Mesodermal cell (in vitro differentiated cells): ENCODE measurements at regions not wholly inside any gene's neighbourhood (a gene's known extent, or its start where the extent isn't known, plus 50 kb on each side); places are given as distances from the start of the nearest gene placed in this dataset.

ENCODE experiments used
- H3K27ac ChIP-seq: 2 replicates; pipeline ENCODE4 v1.7.0; 2013; ENCODE audit warnings: mild to moderate bottlenecking, low read depth, low read length, moderate library complexity; ENCODE audit not compliant: severe bottlenecking
- H3K36me3 ChIP-seq: 2 replicates; pipeline ENCODE4 v1.7.1; 2013; ENCODE audit warnings: mild to moderate bottlenecking, low read length, moderate library complexity; ENCODE audit not compliant: control insufficient read depth, insufficient read depth
- H3K4me1 ChIP-seq: one replicate; pipeline ENCODE4 v1.7.1; 2013; ENCODE audit warnings: mild to moderate bottlenecking, low read length; ENCODE audit not compliant: insufficient read depth, control insufficient read depth, poor library complexity, severe bottlenecking
- H3K4me3 ChIP-seq: 2 replicates; pipeline ENCODE4 v1.7.0; 2013; ENCODE audit warnings: low read length, control low read depth, mild to moderate bottlenecking; ENCODE audit not compliant: insufficient read depth, poor library complexity, severe bottlenecking; ENCODE audit errors: extremely low read depth
- H3K9me3 ChIP-seq: 2 replicates; pipeline ENCODE4 v1.7.1; 2013; ENCODE audit warnings: mild to moderate bottlenecking, low read length, moderate library complexity; ENCODE audit not compliant: control insufficient read depth
- WGBS, 2 experiments: methylation state at CpG; one replicate each; pipeline ENCODE4 v1.1.5; 2013; ENCODE audit warnings: missing lambda C conversion rate in 2 of 2; ENCODE audit not compliant: insufficient coverage in 2 of 2; 5-methylcytosine and 5-hydroxymethylcytosine counted together

DNA sequence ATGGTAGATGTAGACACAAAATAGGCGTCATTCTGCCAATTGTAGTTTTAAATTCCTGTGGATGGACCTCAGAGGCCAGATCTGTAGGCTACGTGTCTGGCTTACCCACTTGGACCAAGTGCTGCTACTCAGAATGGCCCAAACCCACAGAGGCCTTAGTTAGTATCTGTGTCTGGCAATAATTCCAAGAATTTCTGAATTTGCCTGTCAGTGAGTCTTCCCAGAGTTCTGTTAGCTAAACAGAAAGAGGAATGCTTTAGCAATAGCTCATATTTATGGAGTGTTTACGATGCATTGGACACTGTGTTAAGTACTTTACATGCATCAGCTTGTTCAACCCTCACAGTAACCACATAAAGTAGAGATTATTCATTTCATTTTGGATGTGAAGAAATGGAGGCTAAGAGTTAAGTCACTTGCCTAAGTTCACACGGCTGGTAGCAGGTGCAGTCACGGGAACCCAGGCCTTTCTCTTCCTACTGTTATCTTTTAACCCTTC is 231.8 kb downstream of the PTEN start:
- Histone ChIP-seq H3K9me3 (no peaks in the 10 kb centered on the region), H3K27ac (no peak overlapping the region), H3K4me3 (no peak overlapping the region), H3K4me1 (no peaks in the 10 kb centered on the region), H3K36me3 (no peaks in the 10 kb centered on the region)
- 86 to 100% methylated on average over 2 to 3 of the region's 5 CpGs for WGBS, 2 experiments

DNA sequence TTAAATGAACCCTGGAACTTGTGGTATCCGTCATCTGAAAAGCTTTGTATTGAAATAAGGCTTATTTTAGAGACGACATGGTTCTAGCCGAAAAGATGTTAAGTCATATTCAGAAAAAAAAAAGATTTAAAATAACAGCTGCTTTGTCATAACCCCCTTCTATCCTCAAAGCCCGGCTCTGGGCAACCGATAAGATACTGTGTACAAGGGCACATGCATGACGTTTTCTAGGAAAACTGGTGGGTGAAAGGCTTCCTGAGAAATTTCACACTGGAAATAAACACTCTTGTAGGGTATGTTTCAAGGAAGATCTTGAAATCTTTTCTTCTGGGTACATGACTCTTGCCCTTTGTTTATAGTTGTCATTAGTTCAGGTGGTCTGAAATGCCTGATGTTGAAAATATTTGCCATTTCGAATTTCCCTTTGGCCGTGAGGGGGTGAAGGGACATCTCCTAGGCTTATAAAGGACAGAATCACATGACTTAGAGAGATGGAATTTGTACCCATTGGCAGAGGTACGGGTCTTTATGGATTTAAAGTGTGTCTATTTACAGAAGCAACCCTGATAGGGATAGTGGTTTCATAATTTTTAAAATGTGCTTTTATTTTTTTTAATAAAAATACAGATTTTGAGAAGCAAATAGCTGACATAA is 232.5 kb downstream of the PTEN start:
- H3K27ac ChIP-seq = no peak overlapping the region

GRCh38 chr10:88097092-88097516 is 233.7 kb downstream of the PTEN start:
- Histone ChIP-seq H3K4me3 (no peak overlapping the region), H3K4me1 (no peaks in the 10 kb centered on the region), H3K36me3 (no peaks in the 10 kb centered on the region), H3K27ac (no peak overlapping the region), H3K9me3 (no peaks in the 10 kb centered on the region)
- 100% methylated on average over 1 to 2 of the region's 2 CpGs for WGBS, 2 experiments

More for the DNA sequence above, 232.5 kb downstream of the PTEN start:
- Histone ChIP-seq H3K9me3 (no peaks in the 10 kb centered on the region), H3K4me1 (no peaks in the 10 kb centered on the region), H3K36me3 (no peaks in the 10 kb centered on the region), H3K4me3 (no peak overlapping the region)
- WGBS, 2 experiments = 85 to 92% methylated on average over 3 to 6 of the region's 9 CpGs

DNA sequence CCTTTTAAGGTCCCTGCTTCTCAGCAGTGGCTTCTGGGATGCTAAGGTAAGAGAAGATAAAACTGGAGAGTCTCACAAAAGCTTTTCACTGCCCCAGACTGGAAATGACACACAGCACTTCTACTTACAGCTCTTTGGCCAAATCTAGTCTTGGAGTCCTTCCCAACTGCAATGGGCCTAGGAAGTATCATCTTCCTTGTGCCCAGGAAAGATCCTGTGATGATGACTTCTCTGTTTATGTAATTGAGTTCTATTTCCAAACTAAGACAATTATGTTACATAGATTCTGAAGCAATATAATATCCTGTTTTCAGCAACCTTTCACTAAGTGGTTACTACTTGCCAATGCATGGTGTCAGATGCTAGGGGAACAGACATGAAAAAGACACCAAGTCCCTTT is 234.1 kb downstream of the PTEN start:
- H3K36me3 ChIP-seq = no peaks in the 10 kb centered on the region
- H3K27ac ChIP-seq = no peak overlapping the region
- no peak overlapping the region for H3K4me3 ChIP-seq
- no peaks in the 10 kb centered on the region for H3K4me1 ChIP-seq
- H3K9me3 ChIP-seq = no peaks in the 10 kb centered on the region

GRCh38 chr10:88100281-88100680 is 236.9 kb downstream of the PTEN start:
- no peaks in the 10 kb centered on the region for H3K4me1 ChIP-seq
- H3K4me3 ChIP-seq = no peak overlapping the region
- no peaks in the 10 kb centered on the region for H3K36me3 ChIP-seq
- no peak overlapping the region for H3K27ac ChIP-seq
- no peaks in the 10 kb centered on the region for H3K9me3 ChIP-seq

DNA sequence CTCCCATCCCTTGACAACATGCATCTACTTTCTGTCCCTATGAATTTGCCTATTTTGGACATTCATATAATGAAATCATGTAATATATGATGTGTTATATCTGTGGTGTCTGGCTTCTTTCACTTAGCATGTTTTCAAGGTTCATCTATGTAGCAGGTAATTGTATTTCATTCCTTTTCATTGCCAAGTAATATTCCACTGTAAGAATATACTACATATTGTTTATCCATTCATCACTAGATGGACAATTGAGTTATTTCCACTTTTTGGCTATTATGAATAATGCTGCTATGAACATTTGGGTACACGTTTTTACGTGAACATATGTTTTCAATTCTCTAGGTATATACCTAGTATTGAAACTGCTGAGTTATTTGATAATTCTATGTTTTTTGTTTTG is 238.2 kb downstream of the PTEN start:
- no CpG with 5 or more reads among the region's 2 CpGs for WGBS, 2 experiments
- no peaks in the 10 kb centered on the region for H3K36me3 ChIP-seq
- H3K9me3 ChIP-seq = no peaks in the 10 kb centered on the region
- no peaks in the 10 kb centered on the region for H3K4me1 ChIP-seq
- H3K27ac ChIP-seq = no peak overlapping the region
- no peak overlapping the region for H3K4me3 ChIP-seq

- H3K27ac ChIP-seq = no peak overlapping the region
- H3K9me3 ChIP-seq = no peaks in the 10 kb centered on the region
- H3K4me1 ChIP-seq = peaks cover 3% of the 10 kb centered on the region
- H3K4me3 ChIP-seq = no peak overlapping the region
- H3K36me3 ChIP-seq = no peaks in the 10 kb centered on the region
Measured at GRCh38 chr10:88103576-88103975, 240.2 kb downstream of the PTEN start.

DNA sequence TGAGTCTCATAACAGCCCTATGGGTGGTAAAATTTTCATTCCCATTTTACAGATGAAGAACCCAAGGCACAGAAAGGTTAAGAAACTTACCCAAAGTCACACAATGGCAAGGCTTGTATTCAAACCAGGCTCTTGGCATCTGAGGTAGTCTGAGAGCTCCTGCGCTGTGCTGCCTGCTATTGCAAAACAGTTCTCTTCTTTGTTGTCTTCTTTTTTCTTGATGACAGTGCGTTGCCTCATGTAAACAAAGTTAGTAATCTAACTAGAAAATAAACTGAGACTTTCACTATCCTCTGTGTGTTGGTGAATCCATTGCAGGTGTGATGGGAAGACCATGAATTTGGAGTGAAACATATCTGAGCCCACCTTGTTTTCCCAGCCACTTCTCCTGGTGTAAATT is 240.8 kb downstream of the PTEN start:
- no peaks in the 10 kb centered on the region for H3K36me3 ChIP-seq
- no peaks in the 10 kb centered on the region for H3K9me3 ChIP-seq
- peaks cover 3% of the 10 kb centered on the region for H3K4me1 ChIP-seq
- H3K4me3 ChIP-seq = no peak overlapping the region
- WGBS, 2 experiments = 83 to 100% methylated on average over 1 of the region's 2 CpGs
- H3K27ac ChIP-seq = no peak overlapping the region

DNA sequence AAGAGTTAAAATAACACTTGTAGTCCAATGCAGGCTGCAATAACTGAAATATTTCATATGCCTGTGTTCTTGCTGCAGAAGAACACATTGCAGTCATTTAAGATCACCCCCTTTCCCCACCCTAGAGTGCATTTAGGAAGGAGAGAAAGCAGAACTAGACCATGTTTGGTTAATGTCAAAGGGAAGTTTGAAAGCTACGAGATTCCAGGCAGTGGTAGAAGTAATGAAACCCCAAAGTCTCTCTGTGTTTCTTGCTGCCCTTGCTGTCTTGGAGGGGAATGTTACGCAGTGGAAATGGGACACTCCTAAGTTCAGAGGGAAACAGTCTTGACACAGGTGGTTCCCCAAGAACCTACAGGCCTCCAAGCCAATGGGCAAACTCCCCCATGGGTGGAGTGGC is 242.9 kb downstream of the PTEN start:
- no peak overlapping the region for H3K27ac ChIP-seq
- H3K4me1 ChIP-seq = peaks cover 11% of the 10 kb centered on the region
- H3K36me3 ChIP-seq = no peaks in the 10 kb centered on the region
- H3K9me3 ChIP-seq = no peaks in the 10 kb centered on the region
- 100% methylated on average over 1 to 2 of the region's 2 CpGs for WGBS, 2 experiments
- H3K4me3 ChIP-seq = no peak overlapping the region

GRCh38 chr10:88107296-88108097 is 244.1 kb downstream of the PTEN start:
- peaks cover 11% of the 10 kb centered on the region for H3K4me1 ChIP-seq
- H3K4me3 ChIP-seq = no peak overlapping the region
- no peaks in the 10 kb centered on the region for H3K9me3 ChIP-seq
- no peak overlapping the region for H3K27ac ChIP-seq
- H3K36me3 ChIP-seq = no peaks in the 10 kb centered on the region
- 83 to 100% methylated on average over 1 to 2 of the region's 4 CpGs for WGBS, 2 experiments

DNA sequence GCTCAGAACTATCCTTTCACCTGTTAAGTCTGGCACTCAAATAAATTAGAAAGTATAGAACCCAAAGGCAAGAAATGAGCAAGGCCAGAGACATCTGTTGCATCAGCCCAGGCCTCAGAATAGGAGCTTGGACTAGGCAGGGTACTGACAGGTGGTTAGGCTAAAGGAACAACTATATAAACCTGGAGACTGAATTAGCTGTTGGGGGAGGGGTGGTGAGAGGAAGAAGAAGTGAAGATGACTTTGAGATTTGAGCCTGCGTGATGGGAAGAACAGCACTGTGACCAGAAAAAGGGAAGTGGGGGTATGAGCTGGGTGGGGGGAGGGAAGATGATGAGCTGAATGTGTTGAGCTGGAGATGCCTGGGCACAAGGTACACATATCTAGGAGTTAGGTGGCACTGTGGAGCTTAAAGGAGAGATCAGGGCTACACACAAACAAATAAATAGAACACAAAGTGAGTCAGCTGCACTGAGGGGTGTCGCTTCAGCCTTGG is 244.7 kb downstream of the PTEN start:
- 73 to 90% methylated on average over 1 to 2 of the region's 2 CpGs for WGBS, 2 experiments
- H3K4me3 ChIP-seq = no peak overlapping the region

More for the DNA sequence above, 244.7 kb downstream of the PTEN start:
- no peak overlapping the region for H3K27ac ChIP-seq
- H3K9me3 ChIP-seq = no peaks in the 10 kb centered on the region
- H3K4me1 ChIP-seq = peaks cover 11% of the 10 kb centered on the region
- no peaks in the 10 kb centered on the region for H3K36me3 ChIP-seq
